Panc1 (cell line): ENCODE measurements at regions not wholly inside any gene's neighbourhood (a gene's known extent, or its start where the extent isn't known, plus 50 kb on each side); places are given as distances from the start of the nearest gene placed in this dataset.

Source experiments
- ATAC-seq: fragments of 200-7000 bp; cut with Tn5 transposase; 2 replicates; pipeline ENCODE4 v1.9.1; 2020; ENCODE audit warnings: mild to moderate bottlenecking, moderate library complexity
- BruUV-seq: library from RNA; stranded (reverse); fragments of 400-500 nt; replicated peaks from 2 replicates; lab custom pipeline; 2021; lab: Mats Ljungman, UMichigan
- CTCF ChIA-PET: fragments of 300-600 bp; sonication (Branson Sonifier 250); formaldehyde crosslinking; loops from one replicate; lab custom pipeline; 2022; ENCODE audit warnings: antibody characterized with exemption; lab: Charles Lee
- POLR2A ChIA-PET: fragments of 300-600 bp; sonication (Branson Sonifier 250); formaldehyde crosslinking; loops from one replicate; lab custom pipeline; 2022; ENCODE audit warnings: antibody characterized with exemption; lab: Charles Lee
- DNase-seq: peaks from one replicate; pipeline ENCODE4 v3.0.0-alpha.2; 2010; ENCODE audit warnings: low read depth, low spot score
- H3K27ac ChIP-seq: 2 replicates; pipeline ENCODE4 v1.5.1; 2011; ENCODE audit warnings: mild to moderate bottlenecking, low read length, inconsistent platforms
- H3K27me3 ChIP-seq: fragments of 200-500 bp; sonication (Bioruptor generic); 2 replicates; pipeline ENCODE4 v1.6.0; 2014; ENCODE audit warnings: low read length, inconsistent platforms; ENCODE audit not compliant: control insufficient read depth, insufficient read depth
- H3K36me3 ChIP-seq: fragments of 200-500 bp; sonication (Bioruptor generic); 2 replicates; pipeline ENCODE4 v1.5.1; 2014; ENCODE audit warnings: inconsistent platforms, mild to moderate bottlenecking, low read length, moderate library complexity; ENCODE audit not compliant: control insufficient read depth, insufficient read depth
- H3K4me1 ChIP-seq: 2 replicates; pipeline ENCODE4 v1.5.1; 2011; ENCODE audit warnings: inconsistent platforms, mild to moderate bottlenecking, low read length, moderate library complexity; ENCODE audit not compliant: control insufficient read depth, insufficient read depth
- H3K4me3 ChIP-seq, 2 experiments: 2 replicates each; pipeline ENCODE4 v1.5.1; 2011 to 2012; ENCODE audit warnings: low read depth in 2 of 2, low read length in 2 of 2, mild to moderate bottlenecking in 2 of 2, inconsistent platforms in 1 of 2, moderate library complexity in 1 of 2
- H3K9me3 ChIP-seq: fragments of 200-500 bp; sonication (Bioruptor generic); 2 replicates; pipeline ENCODE4 v1.5.1; 2014; ENCODE audit warnings: low read depth, mild to moderate bottlenecking, inconsistent platforms, low read length, moderate library complexity; ENCODE audit not compliant: control insufficient read depth, insufficient read depth
- CTCF ChIP-seq: fragments of 450-650 bp; IDR thresholded peaks from 2 replicates; pipeline ENCODE4 v1.5.1; 2017; ENCODE audit warnings: mild to moderate bottlenecking
- POLR2AphosphoS5 ChIP-seq: IDR thresholded peaks from 2 replicates; pipeline ENCODE4 v1.6.1; 2012; ENCODE audit warnings: mild to moderate bottlenecking, low read depth, low read length, moderate library complexity
- REST ChIP-seq, 2 experiments: IDR thresholded peaks; 2 replicates each; pipeline ENCODE4 v1.6.1; 2011 to 2012; ENCODE audit warnings: low read depth in 2 of 2, control low read depth in 1 of 2, low read length in 1 of 2, mild to moderate bottlenecking in 1 of 2, moderate library complexity in 1 of 2; ENCODE audit not compliant: insufficient read depth in 1 of 2
- SIN3A ChIP-seq: IDR thresholded peaks from 2 replicates; pipeline ENCODE4 v1.6.1; 2012; ENCODE audit warnings: low read depth, mild to moderate bottlenecking, low read length, moderate library complexity, borderline replicate concordance; ENCODE audit not compliant: insufficient read depth
- TCF7L2 ChIP-seq: IDR thresholded peaks from 2 replicates; pipeline ENCODE4 v1.6.1; 2011; ENCODE audit warnings: mild to moderate bottlenecking, low read depth, low read length, inconsistent platforms
- in situ Hi-C: cut with HindIII; loops from 2 replicates; pipeline ENCODE4 v1.10.0; 2016; ENCODE audit warnings: low sequenced_read_pairs, low pct_unique_long_range_greater_than_20kb
- intact Hi-C: fragments of 100-400 bp; cut with micrococcal nuclease; formaldehyde crosslinking; loops from one replicate; pipeline ENCODE4 v1.10.0; 2022; ENCODE audit not compliant: unreplicated experiment

DNA sequence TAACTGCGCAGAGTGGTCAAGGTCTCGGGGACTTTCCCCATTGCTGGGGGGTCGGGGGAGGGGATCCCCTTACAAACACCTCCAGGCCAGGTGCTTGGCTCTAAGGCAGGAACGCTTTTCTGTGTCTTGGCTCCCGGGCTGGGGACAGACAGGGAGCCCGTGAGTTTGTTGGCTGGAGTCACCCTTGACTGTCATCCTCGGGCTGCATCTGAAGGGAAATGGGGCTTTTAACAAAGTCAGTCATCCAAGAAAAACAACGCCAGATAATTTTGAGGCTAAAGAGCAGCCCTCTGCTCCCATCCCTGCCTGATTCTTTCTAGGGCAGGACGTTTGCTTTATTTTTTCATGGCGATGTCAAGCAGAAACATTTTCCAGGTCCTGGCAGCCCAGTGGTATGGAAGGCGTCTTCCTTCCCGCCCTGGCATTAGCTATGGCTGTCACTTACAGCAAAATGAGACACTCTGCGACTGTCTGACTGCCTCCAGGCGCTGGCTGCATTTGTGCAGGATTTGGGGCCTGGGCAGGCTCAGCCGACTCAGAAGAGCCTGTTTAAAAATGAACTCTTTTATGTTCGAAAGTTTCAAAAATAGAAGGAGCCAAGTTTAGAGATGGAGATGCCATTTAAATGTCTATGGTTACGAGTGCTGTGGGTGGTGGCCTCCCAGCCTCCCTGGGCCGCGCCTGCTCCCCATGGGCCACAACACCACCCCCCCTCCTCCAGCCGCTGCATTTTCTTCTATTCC is 54.7 kb upstream of the TNS3 start:
- intact Hi-C loops (loop anchor here (5.0 to 10.0 kb wide), 3 partner anchors 59 to 178 kb away; no protein-coding TSS in a partner anchor), in situ Hi-C loops (no loop called here)
- ChIA-PET CTCF (no interaction called here), POLR2A (no interaction called here)
- H3K27me3 ChIP-seq, result no peaks in the 10 kb centered on the region
- H3K9me3 ChIP-seq, result no peaks in the 10 kb centered on the region
- no peaks in the 10 kb centered on the region for H3K36me3 ChIP-seq
- DNase-seq (no peak), ATAC-seq (peak; percentile 22)
- no peak for TF ChIP-seq TCF7L2
- no peak for TF ChIP-seq REST (IDR thresholded peaks at IDR 0.05; ENCODE audit: insufficient read depth in 1 of 2, low read depth in 2 of 2, low read length in 1 of 2)
- TF ChIP-seq POLR2AphosphoS5, result no peak; the same call in 1 of the 2 replicates
- TF ChIP-seq SIN3A, result no peak
- TF ChIP-seq CTCF, result no peak
- BruUV-seq, result TSS peak; percentile 83
- H3K27ac ChIP-seq, result peak overlapping the region; percentile 96
- H3K4me1 ChIP-seq, result peaks cover 82% of the 10 kb centered on the region
- peak overlapping the region; percentile 29 to 53 for H3K4me3 ChIP-seq

- peak; percentile 19 for ATAC-seq
- Histone ChIP-seq H3K36me3 (no peaks in the 10 kb centered on the region), H3K4me3 (peak overlapping the region; percentile 29 to 53), H3K9me3 (no peaks in the 10 kb centered on the region), H3K4me1 (peaks cover 83% of the 10 kb centered on the region), H3K27me3 (no peaks in the 10 kb centered on the region), H3K27ac (peak overlapping the region; percentile 96)
- DNase-seq, result no peak
- POLR2A ChIA-PET, result no interaction called here
- TF ChIP-seq POLR2AphosphoS5, result peak; percentile 64; the same call in 1 of the 2 replicates
- no peak for TF ChIP-seq REST (IDR thresholded peaks at IDR 0.05; ENCODE audit: insufficient read depth in 1 of 2, low read depth in 2 of 2, low read length in 1 of 2)
- CTCF ChIA-PET, result no interaction called here
- intact Hi-C loops, result loop anchor here (5.0 to 10.0 kb wide), 3 partner anchors 59 to 179 kb away; no protein-coding TSS in a partner anchor
- BruUV-seq, result no TSS peak
- in situ Hi-C loops, result no loop called here
Measured at GRCh38 chr7:47636081-47636432, 54.1 kb upstream of the TNS3 start.
